ENCODE measurements at regions not wholly inside any gene's neighbourhood (a gene's known extent, or its start where the extent isn't known, plus 50 kb on each side); places are given as distances from the start of the nearest gene placed in this dataset.

DNA sequence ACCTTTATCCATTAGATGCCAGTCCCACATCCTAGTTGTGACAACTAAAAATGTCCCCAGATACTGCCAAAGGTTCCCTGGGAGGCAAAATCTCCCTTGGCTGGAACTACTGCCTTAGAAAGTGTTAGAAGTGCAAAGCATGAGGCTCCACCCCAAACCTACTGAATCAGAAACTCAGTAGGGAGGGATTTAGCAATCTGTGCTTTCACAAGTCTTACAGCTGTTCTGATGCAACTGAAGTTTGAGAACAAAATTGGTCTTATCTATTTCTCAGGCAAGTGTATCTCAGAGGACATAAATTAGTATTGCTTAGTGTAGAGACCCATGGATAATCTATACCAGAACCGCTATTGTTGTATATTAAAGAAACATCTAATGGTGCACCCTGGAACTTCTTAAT is 70.2 kb downstream of the CLDN1 start:
- DNase-seq, result no peak

DNA sequence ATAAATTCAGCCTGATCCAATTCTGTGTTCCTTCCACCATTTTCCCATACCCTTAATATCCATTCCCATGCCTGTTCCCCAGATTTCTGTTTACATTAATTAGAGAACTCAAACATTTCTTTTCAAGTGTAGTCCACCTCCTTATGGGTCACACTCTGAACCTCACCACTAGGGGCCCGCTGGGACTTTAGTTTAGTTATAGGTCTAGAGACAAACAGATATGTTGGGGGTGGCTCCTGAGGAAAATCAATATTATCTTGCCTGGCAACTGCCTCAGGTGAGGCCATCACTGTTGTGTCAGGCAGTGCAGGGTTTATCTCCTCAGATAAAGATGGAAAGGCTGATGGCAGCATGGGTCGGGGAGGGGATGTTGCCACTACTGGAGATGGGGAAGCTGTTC is 72.8 kb downstream of the CLDN1 start:
- no peak for DNase-seq

DNA sequence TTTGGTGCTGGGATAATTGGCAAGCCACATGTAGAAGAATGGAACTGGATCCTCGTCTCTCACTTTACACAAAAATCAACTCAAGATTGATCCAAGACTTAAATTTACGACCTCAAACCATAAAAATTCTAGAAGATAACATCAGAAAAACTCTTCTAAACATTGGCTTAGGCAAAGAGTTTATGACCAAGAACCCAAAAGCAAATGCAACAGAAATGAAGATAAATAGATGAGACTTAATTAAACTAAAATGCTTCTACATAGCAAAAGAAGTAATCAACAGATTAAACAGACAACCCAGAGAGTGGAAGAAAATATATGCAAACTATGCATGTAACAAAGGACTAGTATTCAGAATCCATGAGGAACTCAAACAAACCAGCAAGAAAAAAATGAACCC is 80.1 kb downstream of the CLDN1 start:
- no peak for DNase-seq

DNA sequence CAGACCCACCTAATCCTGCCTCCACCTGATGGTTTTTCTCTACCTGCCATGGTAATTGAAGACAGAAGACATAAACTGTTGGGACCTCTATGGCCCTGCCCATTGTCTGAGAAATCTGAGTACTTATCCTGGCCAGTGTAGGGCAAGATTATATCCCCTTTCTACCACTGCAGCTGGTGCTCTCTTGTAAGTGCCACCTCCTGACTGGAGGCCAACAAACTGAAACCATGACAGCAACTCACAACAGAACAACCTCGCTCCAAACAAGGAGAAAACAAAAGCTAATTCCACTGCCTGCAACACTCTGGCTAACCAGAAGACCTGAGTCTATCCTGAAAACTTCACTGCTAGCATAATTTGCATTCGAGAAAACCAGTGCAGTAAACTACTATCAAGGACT is 82.9 kb downstream of the CLDN1 start:
- no peak for DNase-seq

DNA sequence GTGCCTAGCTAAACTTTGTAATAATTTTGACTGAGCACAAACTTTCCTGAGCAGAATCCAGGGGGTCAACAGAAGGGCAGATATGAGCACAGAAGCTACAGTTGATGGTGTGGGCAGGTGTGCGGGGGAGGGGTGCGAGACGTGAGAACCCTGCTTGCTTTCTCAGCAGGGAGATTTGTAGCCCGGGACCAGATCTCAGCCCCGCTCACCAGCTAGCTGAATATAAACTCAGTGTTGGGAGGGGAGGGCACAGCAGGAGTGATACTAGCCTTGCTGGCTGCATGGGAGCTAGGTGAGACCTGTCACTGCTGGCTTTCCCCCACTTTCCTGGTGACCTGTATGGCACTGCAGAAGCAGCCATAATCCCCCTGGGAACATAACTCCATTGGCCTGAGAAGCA is 83.4 kb downstream of the CLDN1 start:
- DNase-seq, result no peak

DNA sequence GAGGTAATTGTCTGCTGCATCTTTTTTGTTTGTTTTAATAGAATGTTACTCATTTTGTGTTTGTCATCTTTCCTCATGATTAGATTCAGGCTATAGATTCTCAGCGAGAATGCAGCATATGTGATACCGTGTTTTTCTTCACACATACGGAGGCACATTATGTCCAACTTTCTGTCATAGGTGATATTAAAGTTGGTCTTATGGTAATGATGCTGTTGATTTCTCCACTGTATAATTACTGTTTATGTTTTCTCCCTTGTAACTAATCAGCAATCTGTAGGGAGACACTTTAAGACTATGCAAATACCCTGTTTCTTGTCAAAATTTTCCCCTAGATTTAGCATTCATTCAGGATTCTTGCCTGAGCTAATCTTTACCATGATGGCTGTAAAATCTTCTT is 87.6 kb downstream of the CLDN1 start:
- no peak for DNase-seq

DNA sequence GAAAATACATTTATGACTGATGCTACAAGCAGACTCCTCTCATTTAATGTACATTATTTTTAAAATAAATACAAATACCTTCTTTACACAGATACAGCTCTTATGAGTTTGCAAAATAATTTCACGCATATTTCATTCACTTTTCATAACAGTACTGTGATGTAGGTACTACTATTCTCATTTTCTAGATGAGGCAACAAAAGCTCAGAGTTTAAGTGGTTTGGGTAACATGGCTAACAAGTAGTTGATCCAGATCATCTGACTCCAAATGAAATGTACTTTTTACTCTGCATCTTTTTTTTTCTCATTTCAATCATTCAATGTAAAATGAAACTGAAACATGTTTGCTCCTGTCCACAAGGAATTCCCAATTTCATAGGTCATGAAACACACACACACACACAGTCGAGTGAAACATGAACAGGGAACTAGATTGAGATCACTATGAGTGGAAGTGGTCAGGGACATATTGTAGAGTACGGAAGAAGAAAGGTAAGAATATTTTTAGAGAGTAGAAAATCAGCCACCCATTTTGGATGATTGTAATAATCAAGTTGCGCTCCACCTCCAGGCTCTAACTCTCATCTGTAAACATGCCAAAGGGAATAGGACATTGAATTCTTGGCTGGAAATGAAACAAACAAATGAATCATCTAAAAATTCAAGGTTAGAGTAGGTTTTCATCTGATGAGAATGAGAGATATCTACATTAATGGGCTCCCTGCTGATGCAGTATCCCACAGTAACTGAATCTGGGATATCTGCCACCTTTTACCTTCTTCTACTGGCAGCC is 92.4 kb downstream of the CLDN1 start:
- DNase-seq, result no peak

DNA sequence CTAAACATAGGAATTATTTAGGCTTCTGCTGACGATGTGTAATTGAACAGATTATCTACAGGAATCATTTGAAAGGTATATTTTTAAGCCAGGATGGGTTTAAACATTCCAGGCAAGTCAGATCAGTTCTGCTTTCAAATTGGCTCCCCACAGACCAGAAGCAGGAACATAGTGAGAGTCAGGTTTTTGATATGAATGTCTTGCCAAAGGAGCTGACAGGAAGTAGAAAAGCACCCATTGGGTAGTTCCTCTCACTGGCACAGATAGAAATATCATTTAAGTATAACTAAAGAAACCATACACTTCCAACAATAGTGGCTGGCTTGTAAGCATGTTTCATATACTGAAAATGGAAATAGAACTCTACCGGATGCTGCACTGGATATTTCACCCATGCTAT is 95.2 kb downstream of the CLDN1 start:
- DNase-seq, result no peak

DNA sequence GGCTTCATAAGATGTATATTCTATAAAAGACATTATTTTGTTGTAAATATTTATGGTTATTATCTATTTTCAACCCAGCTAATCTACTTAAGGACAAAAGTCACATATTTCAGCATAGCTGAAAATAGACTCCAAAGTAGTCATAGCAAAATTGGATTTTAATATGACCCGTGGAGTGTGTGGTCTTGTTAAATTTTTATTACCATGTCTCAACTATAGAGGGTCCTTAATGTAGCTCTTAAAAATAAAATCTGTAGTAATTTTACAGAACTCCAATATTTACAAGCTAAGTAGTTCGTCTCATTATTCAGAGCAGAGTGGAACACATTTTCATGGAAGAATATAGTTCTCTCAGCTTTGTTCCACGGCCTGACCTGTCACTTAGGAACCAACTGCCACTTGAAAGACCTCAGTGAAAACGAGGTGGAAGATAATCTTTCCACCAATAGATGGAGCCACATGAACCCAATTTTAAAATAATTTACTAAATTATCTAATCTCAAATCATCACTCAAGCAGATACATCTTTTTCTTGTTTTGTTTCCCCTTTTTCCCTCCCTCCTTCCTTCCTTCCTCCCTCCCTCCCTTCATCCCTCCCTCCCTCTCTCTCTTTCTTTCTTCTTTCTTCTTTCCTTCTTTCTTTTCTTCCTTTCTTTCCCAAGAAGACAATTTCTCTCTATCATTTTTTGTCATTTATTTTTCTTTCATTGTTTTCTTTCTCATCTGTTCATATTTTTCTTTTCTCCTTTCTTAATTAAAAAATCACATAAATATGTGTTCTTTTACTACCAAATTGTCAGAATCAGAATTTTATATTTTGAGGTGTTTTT is 97.2 kb downstream of the CLDN1 start:
- no peak for DNase-seq

DNA sequence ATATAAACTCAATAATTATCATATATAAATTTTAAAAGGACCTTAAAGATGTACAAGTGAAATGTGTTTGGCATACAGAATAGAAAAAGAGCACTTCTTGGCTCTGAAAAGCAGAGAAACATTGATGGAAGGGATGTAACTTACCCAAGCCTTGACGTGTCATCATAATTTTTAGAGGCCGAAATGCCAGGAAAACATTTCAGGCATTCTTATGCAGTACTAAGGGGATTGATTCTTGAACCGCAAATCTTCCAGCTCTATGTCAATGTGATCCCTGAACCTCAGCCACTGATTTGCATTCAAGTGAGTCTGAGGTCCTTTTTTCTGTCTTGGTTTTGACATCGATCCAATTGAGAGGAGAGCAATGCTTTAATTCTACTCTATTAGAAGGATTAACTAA is 97.8 kb downstream of the CLDN1 start:
- DNase-seq, result no peak

DNA sequence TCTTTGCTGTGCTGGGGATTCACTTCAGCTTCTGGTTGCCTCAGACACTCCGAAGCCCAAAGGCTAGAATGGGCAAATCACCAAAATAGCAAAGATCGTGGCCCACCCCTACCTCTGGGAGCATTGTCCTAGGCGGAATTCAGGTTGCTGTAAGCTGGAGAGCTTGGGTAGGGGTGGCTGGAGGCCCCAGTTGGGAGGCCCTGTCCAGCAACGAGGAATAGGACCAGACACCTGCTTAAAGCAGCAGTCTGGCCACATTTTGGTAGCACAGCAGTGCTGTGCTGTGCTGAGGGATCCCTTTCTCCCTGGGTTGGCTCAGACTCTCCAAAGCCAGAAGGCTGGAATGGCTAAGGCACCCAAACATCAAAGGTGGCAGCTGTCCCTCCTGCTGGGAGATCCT is 99.3 kb downstream of the CLDN1 start:
- DNase-seq, result no peak

DNA sequence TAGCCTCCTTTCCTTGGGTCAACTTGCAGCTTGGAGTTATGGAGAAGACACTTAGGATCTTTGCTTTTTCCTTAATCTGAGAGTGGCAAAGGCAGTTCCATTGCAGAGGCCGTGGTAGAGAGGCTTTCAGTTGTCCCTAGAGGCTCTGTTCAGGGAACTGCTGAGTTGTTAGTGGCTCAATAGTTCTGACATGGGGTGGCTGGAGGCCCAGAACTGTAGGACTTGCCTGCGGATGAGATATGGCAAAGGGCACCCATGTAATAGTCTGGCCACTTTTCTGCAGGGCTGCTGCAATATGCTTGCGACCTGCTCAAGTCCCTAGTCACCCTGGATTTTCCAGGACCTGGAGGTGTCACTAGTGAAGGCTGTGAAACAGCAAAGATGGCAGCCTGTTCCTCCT is 99.9 kb downstream of the CLDN1 start:
- no peak for DNase-seq

DNA sequence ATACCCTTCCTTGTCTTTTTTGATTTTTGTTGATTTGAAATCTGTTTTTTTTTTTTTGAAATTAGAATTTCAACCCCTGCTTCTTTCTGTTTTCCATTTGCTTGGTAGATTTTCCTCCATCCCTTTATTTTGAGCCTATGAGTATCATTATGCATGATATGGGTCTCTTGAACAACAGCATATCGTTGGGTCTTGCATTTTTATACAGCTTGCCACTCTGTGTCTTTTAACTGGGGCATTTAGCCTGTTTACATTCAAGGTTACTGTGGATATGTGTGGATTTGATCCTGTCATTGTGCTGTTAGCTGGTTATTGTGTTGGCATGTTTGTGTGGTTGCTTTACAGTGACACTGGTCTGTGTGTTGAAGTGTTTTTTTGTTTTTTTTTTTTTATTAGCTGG is 99.7 kb upstream of the P3H2 start:
- DNase-seq, result no peak

DNA sequence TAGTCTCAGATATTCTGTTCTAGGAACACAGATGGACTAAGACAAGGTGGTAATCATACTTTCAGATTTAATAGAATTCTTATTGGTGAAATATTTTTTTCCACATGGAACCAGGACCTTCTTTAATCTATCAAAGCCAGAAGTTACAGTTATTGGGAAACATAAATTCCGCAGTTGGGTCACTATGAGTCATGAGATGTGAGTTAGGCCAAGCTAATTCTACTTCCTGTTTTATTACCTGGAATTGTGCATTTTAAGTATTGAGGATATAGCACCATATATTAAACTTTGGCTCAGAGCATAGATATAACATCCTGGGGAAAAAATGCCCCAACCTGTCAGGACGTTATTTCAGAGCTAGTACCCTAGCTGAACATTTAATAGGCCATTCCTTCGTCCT is 96.4 kb upstream of the P3H2 start:
- DNase-seq, result no peak

DNA sequence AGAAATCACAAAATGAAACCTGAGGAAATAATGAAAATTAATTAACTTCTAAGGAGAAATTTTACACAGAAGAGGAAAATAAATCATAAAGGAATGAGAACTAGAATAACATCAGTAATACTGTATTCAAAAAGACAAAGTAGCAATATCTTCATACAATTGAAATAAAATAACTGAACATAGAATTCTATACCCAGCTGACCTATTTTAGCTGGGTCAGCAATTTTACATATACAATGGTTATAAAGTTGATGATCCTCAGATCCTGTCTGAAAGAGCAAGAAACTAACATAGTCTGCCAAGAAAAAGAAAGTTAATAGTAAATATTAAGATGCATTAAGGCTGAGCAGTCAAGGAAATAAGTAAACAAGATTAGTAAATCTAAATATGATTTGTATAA is 93.0 kb upstream of the P3H2 start:
- DNase-seq, result no peak

DNA sequence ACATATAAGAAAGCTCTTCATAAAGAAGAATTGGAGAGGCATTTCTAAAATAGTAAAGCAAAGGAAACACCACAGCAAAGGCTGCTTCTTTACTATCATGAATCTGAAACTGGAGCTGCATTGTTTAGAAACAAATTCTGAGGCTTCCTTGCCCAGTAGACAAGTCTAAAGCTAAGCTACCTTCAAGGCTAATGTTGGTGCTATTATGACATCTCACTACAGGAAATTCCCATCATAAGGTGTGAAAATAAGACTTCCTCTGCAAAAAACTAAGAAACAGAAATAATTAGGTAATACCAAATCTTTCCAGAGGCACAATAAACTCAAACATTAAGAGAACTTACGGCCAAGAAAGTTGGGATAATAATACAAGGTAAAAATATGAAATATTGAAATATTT is 89.9 kb upstream of the P3H2 start:
- DNase-seq, result no peak

DNA sequence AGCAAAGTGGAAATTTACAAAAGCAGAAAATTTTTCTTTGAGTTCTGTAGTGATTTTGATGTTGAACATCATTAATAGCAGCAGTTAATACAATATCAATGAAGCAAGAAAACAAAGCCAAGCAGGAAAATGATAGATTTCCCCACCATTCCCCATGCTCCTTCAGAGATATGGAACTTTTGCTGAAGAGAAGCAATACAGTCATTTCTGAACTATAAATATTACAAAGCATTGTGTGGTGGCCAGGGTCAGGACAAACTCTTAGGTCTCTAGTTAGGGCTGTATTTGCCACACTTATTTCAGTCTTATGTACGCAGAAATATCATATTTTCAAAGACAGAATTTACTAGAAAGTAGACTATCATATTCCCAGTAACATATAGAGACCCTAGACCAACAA is 88.8 kb upstream of the P3H2 start:
- no peak for DNase-seq

DNA sequence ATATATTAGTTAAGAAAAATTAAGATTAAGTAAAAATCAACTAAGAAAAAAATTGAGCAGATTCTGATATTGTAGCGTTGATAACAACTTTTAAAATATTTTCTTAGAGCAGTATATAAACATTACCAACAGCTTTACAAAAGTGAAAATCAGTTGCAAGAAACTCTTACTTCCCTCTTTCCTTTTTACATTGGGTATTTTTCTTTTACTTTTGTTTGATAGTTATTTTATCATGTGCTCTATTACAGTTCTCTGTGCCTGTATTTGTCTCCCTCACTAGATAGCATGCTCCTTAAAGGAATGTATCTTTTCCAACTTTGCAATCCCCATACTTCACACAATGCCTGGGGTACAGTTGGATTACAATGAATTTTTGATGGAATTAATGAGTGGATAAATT is 87.5 kb upstream of the P3H2 start:
- no peak for DNase-seq

DNA sequence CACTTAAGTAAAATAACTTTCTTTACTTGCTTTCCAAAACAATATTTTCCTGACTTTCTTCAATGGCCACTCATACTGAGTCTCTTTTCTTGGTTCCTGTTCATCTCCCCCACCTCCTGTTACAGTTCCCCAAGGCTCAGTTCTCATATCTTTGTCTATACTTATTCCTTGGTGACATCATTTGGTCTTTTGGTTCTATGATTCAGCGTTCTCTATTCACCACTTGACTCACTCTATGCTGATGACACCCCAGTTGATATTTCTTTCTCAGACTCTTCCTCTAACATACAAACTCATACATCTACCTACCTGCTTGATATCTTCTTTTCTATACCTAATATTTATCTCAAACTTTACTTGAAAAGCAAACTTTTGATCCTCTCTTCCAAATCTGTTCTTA is 85.0 kb upstream of the P3H2 start:
- no peak for DNase-seq

DNA sequence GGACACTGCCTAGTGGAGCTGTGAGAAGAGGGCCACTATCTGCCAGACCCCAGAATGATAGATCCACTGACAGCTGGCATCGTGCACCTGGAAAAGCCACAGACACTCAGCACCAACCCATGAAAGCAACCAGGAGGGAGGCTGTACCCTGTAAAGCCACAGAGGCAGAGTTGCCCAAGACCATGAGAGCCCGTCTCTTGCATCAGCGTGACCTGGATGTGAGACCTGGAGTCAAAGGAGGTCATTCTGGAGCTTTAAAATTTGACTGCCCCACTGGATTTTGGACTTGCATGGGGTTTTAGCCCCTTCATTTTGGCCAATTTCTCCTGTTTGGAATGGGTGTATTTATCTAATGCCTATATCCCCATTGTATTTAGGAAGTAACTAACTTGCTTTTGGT is 83.5 kb upstream of the P3H2 start:
- no peak for DNase-seq

DNA sequence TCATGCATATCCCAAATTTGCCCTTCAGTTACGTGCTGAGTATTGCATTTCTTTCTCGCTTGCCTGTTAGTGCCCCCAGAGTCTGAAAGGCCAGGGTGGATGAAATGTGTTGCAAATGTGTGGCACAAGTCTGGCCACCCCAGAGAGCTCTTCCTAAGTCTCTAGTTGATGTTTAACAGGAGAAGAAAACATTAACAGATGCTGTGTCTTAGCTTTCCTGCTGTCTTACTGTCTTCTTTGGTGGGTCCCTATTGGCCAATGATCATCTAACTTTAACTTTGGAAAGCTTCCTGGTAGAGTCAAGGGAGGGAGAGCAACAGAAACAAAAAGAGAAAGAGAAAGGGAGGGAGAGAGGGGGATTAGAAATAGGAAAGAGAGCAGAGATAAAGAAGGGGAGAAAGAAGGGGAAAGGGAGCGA is 76.7 kb upstream of the P3H2 start:
- DNase-seq, result no peak

DNA sequence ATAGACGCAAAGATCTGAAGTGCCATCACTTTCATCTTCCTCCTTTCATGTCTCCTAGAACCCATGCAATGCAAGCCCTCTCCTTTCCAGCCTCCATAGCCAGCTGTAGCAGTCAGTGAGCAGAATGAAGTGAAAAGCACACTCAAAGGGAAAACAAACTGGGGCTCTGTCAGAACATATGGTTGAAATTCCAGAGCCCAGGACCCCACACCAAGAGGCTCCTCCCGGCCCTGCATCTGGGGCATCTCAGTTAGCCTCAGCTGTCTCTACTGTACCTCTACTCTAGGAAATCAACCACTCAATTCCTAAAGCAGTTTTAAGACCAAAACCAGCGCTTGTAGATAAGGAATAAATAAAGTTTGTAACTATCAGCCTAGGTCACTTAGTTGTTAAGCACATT is 73.8 kb upstream of the P3H2 start:
- no peak for DNase-seq

DNA sequence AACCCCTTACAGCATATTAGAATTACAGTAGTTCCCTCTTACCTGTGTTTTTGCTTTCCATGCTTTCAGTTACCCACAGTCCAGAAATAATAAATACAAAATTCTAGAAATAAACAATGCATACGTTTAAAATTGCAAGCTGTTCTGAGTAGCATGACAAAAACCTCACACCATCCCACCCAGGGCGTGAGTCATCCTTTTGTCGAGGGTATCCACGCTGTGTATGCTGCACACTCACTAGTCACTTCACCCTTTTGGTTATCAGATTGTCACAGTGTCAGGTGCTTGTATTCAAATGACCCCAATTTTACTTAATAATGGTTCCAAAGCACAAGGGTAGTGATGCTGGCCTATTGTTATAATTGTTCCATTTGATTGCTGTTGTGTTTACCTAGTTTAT is 72.5 kb upstream of the P3H2 start:
- no peak for DNase-seq
